Stimulated activated naive CD4-positive, alpha-beta T cell (primary cell): ENCODE measurements at regions not wholly inside any gene's neighbourhood (a gene's known extent, or its start where the extent isn't known, plus 50 kb on each side); places are given as distances from the start of the nearest gene placed in this dataset.

Source experiments
- DNase-seq, 6 experiments: peaks; one replicate each; lab custom pipeline; 2025; lab: John Stamatoyannopoulos, UW

DNA sequence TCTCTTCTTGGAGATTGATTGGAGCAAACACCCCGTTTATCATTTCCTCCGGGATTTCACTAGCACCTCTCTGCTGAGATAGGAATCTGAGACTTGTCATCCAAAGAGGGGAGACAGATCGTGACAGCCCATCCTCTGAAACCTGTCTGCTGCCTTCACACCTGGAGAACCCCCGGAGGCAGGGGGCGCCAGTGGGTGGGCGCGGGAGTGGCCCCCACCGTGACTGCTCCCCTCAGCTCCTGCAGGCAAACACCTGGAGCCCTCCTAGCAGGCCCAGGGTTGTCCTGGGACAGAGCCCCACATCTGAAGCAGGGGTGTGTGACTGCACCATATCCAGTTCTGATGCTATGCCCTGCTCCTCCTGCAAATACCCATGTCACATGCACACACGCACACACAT is 209.5 kb upstream of the POU3F1 start:
- no peak for DNase-seq

DNA sequence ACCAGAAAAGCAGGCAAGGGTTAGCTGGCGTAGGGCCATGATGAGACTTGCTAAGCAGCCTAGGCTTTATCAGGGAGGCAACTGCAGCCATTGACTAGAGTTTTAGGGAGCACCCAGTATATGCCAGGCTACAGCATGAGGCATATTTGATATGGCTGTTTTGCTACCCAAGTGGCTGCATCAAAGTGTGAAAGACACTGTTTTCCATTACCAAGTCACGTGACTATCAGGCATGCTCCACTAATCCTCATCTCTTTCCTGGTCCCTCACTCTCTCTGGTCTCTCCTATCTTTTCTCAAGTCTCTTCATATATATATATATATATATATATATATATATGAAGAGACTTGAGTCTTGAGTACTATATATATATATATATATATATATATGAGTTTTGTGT is 206.7 kb upstream of the POU3F1 start:
- DNase-seq = no peak

DNA sequence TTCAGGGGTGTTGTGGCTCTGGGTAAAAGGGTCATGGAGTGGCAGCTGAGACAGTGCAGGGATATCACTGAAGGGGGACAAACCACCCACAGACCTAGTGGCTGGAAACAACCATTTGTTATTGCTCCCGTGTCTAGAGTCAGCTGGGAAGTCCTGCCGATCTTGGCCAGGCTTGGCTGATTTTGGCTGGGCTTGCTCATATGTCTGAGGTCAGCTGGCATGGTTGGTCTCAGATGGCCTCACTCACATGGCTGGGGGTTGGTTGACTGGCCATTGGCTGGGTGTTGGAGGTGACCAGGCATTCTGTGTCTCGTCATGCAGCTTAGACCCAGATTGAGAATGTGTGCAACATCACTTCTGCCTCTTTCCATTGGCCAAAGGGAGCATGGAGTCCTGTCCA is 203.8 kb upstream of the POU3F1 start:
- DNase-seq = no peak

DNA sequence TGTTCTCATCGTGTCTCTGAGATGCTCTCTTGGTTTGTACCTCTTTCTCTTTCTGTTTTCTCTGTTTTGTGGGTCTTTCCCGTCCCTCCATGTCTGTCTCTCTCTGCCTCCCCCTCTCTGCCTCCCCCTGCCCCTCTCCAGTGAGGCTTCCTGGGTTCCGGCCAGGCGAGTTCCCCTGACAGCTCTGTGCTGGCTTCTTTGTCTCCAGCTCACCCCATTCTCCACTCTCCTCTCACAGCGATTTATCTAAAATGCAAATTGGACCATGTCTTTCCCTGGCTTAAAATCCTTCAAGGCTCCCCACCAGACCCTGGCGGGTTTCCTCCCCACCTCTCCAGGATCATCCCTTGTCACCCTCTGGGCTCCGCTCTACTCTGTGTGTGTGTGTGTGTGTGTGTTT is 202.4 kb upstream of the POU3F1 start:
- DNase-seq = no peak

DNA sequence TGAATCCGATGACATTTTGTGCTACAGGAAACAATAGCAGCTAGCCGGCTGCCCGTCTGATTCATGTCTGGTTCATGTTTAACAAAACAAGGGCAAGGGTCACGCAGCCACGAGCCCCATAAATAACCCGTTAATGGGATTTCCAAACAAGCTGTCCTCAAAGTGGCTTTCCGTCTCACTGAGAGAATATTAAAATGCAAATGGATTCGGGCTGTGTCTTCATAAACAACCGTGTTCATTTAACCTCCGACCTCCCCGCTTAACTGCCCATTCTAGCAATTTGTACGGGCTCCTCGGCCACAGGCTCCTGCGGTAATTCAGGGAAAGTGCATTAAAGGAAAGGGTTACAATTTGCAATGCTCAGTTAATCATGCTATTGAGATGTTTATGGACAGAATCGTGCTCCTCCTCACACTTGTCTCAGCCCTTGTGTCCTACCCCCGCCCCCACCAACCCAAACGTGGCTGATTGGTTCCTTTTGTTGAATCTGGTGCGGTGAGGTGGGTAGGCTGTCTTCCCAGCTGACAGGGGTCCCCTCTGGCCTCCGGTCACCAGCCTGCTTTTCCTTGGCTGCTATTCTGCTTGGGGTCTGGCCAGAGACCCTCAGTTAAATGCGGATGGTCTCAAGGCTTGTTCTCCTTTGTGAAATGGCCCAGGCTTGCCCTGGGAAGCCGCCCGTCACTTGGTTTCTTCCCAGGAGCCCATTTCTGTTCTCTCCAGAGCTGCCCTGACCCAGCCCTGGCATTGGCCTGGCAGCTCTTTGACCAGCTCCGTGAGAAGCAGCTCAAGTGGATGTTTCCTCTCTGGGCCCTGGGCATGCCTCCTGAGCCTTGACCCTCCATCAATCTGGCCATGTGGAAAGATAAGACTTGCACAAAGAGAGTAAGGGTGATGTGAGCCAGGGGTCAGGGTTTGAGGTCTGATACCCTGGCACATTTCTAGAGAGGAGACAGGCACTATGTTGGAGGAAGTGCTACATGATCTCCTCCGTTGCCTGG is 200.7 kb upstream of the POU3F1 start:
- DNase-seq = no peak

DNA sequence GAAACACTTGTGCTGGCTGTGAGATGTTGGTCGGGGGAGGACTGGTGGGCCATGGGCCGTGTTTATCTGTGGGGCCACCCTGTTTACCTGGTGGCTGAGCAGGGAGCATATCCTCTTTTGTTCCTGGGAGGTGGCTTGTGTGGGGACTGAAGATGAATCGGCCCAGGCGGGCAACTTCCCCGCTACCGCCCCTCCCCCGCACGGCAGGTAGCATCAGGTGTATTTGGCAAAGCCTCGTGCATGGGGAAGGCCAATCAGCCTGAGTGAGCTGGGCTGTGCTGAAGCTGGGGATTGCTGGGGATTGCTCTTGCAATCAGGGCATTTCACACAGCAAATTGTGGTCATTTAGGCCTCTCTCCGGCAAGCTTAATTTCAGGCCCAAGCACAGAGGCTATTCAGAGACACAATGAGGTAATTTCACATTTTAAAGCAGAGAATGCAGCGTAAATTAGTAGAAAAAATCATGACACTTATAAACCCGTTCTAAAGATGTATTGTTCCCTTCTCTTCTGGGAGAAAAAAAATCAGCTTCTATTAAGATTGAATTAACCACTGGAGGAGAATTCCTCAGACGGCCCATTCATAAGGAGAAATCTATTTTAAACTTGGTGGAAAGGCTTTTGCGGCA is 197.7 kb upstream of the POU3F1 start:
- DNase-seq = no peak

DNA sequence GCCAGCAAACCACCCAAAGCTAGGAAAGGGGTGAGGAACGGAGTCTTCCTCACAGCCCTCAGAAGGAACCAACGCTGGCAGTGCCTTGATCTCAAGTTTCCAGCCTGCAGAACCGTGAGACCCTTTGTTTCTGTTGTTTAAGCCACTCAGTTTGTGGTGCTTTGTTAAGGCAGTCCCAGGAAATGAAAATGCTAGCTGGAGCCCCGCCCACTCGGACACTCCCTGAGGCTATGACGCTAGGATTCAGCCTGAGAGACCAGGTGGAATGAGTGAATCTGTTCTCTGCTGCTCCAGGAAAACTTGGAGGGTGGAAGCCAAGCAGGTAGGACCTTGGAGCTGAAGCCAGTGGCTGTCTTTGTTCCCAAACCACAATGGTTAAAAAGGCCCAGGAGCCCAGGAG is 196.5 kb upstream of the POU3F1 start:
- DNase-seq = no peak

DNA sequence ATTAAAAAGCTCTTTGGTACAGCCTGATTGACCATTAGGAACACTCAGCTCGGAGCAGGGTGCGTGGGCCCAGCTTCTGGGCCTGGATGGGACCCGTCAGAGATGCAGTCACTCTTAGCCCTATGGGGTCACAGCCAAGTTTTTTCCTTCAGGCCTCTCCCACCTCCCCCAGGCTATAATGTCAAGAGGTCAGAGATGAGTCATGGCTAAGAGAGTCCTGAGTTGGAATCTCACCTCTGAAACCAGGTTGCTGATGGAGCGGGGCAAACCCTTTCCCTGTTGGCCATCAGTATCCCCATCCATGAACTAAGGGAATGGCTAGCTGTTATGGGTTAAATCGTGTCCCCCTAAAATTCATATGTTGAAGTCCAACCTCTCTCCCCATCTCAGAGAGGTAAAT is 195.9 kb upstream of the POU3F1 start:
- no peak for DNase-seq

DNA sequence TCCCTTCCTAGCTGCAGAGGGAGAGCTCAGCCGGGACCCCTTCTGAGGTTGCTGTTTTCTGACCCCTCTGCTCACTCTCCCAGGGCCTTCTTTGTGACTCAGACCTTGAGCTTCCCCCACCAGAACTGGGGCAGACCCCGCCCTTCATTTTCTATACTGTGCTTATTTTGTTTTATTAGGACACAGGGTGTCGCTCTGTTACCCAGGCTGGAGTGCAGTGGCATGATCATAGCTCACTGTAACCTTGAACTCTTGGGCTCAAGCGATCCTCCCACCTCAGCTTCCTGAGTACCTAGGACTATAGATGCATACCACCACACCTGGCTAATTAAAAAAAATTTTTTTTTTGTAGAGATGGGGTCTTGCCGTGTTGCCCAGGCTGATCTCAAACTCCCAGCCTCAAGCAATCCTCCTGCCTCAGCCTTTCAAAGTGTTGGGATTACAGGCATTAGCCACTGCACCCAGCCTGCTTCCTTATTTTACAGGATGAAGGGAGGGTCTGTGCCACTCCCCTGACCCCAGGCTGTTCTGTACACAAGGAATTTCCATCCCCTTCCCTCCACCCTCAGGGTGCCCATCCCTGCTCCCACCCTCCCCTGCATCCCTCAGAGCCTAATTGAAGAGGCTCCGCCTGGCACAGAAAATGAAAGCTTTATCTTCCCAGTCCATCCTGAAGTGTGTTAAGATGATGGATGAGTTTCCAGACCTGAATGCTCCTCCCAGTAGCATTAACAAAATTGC is 195.2 kb upstream of the POU3F1 start:
- DNase-seq = no peak

DNA sequence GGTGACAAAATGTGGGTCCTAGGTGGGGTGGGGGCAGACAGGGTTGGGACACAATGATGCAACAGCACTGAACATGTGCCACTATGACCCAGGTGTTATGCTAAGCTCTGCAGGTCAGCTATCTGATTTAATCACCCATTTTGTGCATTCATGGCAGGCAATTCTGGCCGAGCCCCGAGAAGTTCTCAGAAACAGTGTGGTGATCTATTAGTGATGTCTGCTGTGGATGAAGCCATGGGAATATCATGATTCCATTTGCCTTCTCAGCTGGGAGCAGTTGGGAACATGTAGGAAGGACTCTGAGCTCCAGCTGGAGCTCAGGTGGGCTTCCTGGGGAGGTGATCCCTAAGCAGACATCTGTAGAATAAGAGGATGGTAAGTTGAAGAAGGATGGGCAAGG is 194.0 kb upstream of the POU3F1 start:
- DNase-seq = no peak

DNA sequence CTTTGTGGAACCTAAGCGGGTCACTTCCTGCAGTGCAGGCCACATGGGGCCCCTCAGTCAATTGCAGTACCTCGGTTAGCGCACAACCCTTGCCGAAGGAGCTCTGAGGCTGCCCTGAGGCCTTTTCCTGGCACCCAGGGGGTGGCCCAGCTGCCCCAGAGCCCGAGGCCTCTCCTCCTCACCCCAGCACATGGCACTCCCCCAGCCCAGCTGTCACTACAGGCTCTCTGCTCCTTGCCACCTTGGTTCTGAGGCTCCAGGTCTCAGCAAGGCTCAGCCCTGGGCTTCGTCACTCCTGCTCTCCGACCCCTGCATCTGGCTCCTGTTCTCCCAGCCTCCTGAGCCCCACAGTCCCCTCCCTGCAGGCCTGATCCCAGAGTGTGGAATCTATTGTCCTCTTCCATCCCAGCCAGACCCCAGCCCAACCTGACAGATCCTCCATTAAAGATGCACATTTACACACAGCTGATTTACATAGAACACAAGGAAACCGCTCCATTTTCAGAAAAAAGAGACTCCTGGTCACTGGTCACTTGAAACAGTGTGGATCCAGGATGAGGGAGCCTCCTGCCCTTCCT is 192.8 kb upstream of the POU3F1 start:
- no peak for DNase-seq

DNA sequence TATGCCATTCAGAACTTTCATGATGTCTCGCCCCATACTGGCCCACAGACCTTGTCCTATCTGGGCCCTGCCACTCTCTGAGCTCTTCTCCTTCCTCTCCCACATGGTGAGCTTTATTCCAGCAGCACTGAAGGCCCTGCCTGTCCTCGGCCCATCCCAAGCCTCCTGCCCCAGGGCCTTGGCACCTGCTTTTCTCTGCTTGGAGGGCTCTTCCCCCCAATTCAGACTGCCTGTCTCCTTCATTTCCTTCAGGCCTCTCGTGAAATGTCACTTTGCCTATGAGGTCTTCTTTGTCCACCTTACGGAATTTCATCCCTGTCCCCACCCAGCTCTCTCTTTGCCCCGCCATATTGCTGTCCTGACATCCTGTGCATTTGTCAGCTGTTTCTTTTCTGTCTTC is 191.7 kb upstream of the POU3F1 start:
- no peak for DNase-seq

DNA sequence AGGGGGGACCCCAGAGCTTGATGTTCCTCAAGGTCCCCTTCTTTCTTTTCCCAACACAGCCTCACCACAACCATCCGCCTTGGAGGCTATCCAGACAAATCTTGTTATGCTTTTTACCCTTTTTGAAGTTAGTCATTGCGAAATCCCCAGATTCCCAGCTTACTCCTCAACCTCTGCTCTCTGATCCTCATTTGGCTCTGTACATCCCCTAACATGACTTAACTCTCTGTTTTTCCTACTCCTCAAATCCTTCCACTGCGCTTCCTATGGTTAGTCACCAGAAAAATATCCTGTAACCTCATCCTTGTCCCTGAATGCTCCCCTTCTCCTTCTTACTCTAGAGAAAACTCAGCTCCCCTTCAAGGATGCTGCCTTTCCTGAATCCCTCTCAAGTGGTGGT is 189.1 kb upstream of the POU3F1 start:
- DNase-seq = no peak

DNA sequence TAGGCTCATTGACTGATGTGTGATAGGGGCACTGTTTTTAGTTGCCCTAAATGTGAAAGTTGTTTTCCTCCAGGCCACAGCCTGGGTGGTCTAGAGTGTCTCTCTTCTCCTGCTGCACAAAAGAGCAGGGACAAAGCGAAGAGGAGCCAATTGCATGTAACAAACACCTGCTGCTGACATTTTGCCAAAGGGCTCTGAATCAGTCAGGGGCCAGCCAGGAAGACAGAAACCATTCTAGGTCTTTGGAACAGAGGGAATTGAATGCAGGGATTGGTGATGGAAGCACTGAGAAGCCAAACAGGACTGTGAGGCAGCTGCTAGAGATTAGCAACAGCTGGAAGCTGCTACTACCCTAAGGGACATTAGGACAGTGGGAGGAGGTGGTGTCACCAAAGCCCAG is 185.3 kb upstream of the POU3F1 start:
- DNase-seq = no peak

DNA sequence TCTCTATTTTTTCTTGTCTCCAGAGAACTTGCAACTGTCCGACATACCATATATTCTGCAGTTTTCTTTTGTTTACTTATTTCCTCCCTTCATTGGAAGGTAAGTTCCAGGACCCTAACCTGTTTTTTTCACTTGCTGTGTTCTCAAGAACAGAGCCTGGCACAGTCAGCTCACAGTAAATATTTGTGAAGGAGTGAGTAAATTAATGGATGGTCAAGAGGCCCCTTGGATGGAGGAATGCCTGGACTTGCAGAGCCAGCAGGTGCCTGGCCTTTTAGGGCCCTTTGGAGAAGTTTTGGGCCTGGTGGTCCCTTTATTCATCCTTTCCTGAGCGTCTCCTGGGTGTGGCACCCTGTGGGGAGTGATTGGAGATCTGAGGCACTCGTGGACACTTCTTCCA is 182.1 kb upstream of the POU3F1 start:
- DNase-seq = no peak

DNA sequence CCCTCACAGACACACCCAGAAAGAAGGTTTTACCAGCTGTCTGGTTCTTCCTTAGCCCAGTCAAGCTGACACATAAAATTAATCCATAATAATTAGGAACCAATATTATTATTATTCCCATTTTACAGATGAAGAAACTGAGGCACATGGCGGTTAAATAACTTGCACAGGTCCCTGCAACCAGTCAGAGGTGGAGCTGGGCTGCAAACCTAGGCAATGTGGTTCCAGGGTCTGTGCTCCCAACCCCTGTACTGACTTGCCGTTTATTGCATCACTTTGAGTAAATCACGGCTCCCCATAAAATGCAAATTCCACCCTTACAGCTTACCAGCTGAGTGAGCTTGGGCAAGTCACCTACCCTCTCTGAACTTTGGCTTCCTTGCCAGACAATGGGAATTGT is 179.2 kb upstream of the POU3F1 start:
- no peak for DNase-seq

DNA sequence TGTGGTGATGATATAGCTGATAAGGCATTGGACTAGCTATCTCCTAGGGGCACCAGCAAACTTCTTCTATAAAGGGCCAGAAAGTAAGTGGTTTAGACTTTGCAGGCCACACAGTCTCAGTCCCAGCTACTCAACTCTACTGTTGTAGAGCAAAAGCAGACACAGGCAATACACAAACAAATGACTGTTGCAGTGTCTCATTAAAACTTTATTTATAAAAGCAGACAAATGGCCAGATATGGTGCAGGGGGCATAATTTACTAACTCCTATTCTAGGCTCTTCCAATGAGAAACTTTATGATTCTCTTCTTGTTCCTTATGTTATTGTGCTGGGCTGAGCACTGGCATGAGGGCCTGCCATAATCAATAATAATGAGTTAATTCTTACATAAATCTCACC is 176.8 kb upstream of the POU3F1 start:
- no peak for DNase-seq

DNA sequence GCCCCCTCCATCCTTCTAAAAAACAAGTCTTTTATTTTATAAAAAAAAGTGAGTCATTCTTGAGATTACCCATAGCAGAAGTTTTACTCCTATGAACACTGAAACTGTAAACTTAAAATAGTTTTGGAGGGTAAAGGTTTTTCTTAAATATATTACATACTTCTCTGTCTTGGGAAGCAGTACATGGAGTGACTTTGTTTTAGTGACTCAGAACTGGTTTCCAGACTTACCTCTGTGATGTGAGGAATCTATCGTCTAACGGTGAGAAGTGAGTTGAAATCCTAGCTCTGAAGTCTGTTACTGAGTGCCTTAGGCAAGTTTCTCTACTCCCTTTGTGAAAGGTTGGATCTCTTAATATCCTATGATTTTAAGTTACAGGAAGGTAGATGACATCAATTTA is 176.3 kb upstream of the POU3F1 start:
- no peak for DNase-seq

DNA sequence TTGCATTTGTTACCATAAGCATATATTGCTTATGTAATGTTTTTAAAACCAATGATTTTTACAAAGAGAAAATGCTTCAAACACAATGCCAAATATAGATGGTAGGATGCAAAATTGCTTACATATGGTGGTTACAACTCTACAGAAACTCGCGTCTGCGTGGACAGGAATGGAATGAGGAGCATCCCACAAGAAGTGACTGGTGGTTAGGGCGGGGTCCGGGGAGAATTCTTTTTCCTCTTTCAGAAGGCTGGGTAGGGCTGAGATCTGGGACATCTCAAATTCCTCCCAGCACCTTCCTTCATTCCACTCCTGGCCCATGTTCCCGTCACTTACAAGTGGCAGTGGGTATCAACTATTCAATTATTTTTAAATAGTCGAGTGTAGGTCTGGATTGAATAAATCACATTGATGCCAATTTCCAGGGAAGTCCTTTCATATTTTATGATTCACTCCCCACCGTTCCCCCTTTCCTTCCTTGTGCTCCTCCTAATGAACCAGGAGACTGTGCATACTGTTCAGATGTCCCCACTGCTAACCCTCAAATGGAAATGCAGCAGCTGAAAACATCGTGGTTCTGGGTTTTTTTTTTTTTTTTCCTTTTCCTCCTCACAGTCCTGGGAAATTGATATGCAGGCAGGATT is 174.5 kb upstream of the POU3F1 start:
- no peak for DNase-seq

DNA sequence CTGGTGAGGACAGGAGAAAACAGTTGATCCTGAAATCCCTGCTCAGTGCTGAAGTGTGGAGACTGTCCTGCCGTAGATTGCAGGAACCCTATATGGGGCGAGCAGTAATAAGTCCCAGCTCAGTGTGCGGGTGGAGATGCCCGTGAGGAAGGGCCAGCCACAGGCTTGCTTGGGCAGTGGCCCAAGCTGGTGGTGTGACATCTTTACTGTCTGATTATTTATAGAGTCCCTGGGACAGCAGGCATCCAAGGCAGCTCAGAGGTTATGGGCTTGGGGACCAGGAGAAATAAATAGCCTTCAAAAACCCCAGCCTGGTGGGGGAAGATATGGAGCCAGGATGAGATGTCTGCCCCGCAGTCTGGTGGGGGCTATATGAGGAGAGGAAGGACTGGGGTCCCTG is 170.7 kb upstream of the POU3F1 start:
- DNase-seq = no peak

DNA sequence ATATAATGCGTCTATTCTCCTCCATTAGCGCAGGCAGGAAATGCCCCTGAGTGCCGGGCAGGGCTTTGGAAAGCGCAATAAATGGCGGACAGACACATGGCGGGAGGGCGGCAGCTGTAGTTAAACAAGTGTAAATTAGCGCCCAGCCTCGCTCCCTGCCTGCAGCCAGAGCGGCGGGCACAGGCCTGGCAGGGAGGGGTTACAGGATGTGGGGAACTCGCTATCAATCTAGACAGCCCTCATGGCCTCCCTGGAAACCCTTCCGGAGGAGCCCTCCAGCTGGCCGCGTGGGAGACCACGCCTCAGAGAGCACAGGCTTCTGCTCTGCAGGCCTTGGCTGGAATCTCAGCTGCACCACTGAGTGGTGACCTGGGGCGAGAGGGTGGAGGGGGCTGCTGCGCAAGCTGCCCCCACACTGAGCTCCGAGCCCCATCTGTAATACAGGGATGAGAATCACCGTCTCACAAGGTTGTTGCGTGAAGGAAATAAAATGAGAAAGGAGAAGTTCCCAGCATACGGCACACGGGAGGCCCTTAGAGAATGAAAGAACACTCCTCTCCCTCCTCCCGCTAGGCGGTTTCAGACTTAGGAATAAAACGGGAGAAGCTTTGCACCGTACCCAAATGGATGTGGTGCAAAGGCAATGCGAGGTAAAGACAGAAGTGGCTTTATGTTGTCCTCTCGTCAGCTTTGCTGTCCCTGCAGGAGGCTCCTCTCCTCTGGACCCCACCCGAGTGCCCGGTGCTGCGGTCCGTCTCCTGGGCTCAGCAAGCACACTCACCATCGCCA is 167.2 kb upstream of the POU3F1 start:
- no peak for DNase-seq

DNA sequence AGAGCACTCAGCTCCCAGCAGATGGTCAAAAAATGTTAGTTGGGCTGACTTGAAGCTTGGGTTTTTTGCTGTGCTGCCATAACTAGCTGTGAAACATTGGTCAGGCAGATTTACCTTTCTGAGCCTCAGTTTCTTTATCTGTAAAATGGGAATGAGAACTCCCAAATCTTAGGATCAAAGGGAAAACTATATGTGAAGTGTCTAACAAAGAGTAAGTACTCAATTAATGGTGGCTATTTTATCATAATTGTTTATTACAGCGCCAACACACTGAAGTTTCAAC is 164.2 kb upstream of the POU3F1 start:
- no peak for DNase-seq
